ENCODE measurements at regions not wholly inside any gene's neighbourhood (a gene's known extent, or its start where the extent isn't known, plus 50 kb on each side); places are given as distances from the start of the nearest gene placed in this dataset.

DNA sequence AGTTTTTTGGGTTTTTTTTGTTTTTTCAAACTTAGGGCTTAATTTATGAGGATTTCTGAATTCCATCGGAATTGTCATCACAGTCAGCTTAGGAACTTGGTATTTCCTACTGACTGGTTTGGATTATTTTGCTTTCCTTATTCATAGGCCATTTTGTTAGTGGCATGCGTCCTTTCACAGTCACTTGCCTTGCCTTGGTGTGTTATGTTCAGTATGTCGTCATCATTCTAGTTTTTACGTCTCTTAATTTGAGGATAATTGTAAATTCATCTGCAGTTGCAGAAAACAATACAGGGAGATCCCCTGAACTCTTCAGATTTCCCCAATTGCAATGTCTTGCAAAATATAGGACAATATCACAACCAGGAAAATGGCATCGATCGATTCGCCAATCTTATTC lies 485.3 kb downstream of the CBLN2 start:
- DNase-seq, result no peak

DNA sequence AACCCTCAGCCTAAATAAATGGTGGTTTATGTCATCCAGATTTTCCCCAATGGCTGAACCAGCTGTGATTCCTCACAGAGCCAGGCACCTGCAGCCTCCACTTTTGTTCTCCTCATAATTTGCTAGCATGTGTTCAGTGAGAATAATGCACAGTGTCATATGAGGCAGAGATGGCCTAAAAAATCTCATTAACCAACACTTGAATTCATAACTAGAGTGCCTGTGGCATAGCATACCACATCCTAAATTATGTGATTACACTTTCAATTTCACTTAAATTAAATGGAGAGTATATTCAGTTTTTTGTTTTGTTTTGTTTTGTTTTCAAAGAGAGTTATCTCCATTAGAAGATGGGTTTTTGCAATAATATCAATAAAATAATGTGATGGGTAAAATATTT lies 488.0 kb downstream of the CBLN2 start:
- DNase-seq, result no peak

DNA sequence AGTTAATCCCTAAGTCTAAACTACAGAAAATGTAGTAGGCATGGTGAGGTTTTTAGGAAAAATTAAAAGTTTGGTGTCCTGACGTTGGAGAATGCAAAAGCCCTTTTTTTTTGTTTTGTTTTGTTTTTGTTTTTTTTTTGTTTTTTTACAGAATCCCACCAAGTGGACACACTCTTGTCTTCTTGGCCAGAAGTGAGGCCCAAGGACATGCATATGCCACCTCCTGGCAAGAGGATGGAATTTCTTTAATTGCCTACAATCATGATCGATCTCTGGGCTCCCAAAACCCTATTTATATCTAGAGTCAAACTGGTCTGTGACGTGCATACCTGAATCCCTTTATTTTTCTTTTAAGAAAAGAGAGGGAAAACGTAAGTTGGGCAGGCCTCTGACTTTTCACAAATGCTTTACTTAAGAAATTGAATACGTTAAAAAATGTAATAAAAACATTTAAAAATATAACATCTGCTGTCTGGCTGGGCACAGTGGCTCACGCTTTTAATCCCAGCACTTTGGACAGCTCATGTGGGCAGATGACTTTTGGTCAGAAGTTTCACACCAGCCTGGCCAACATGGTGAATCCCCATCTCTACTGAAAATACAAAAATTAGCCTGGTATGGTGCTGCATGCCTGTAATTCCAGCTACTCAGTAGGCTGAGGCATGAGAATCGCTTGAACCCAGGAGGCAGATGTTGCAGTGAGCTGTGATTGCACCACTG lies 502.7 kb downstream of the CBLN2 start:
- DNase-seq, result no peak

DNA sequence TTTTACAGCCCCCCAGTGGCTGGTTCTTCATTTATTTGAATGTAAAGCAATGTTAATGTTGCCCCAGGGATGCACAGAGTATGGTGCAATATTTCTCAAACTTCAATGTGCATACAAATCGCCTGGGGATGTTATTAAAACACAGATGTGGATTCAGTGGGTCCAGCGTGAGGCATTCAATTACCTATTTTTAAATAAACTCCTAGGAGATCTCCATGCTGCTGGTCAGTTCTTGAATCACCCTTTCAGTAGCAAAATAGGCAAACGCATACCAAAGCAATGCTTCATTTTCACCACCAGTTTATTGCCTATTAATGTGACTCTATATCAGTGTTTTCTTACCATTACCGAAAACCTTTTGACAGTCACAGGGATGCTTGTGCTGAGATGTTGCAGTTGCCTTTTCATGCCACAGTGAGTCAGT lies 530.7 kb downstream of the CBLN2 start:
- DNase-seq, result no peak

DNA sequence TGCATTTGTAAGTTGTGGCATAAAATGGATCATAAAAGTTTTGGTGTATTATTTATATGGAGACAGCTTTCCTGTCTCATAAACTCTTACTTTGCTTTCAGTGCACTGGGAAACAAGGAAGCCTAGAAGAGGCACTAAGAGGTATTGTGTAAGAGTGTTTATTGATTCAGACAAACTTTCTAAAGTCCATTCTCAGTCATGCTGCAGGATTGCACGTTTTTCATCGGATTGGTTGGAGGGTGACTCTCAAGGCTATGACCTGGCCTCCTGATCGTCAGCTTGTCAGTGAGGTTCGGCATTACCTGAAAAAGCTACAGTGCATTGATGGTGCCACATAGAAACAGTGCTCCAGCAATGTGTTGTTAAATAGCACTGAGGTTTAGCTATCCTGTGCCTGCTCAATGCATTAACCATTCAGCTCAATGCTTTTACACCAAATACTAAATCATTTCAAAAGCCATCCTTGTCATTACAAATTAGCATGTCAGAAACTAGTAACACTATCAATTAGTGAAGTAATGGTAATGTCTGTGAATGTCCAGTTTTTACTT lies 545.5 kb downstream of the CBLN2 start:
- DNase-seq, result no peak

DNA sequence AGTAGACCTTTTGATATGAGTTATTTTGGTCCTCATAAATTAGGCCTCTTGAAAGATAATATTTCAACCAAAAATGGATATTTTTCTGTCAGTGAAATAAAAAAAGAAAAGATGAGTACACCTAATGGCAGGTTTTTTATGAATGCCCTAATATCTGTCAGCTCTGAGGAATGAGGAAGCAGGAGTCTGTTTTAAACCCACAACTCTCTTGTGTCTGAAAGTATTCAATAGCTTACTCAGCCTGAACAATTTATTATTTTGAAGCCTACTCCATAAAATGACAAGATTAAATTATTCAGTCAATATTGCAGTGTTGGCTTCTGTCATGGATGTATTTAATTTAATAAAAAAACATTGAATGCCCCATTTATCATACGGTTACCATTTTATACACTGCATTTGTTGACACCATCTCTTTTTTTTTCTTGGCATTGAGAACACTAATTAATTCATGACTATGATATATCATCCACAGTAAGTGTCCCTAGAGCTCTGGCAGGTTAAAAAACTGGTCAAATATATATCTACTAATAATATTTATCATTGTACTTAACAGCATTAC lies 548.2 kb downstream of the CBLN2 start:
- no peak for DNase-seq

DNA sequence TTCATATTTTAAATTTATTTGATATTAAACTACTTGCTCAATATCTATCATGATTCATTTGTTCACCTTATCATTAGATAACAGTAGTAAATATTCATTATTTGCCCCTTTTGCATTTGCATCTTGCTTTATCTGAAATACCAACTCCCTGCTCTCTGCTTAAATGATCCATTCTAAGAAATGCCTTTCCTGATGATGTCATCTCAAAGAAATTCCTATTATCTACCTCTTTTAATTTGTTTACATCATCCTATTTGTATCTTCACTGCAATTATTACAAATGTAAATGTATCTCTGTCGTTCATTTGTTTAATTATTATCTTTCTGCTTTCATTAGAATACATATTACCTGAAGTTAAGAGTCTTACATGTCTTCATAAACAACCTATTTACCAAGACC lies 549.9 kb downstream of the CBLN2 start:
- DNase-seq, result no peak

DNA sequence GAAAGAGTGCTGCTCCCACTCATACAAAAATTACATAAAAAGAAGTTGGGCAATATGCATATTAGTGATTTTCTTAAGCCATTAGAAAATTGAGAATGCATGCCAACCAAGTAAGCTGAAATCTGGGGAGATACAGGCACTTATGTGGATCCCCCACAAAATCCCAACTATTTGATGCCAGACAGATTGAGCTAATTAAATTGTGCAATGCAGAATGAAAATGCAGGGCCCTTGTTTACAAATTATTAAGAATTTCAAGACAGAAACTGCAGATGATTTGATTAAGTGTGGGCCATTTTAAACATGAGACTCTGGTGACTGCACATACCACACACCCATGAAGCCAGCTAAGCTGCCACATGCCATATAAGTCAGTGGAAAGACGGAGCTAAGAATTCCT lies 554.5 kb downstream of the CBLN2 start:
- no peak for DNase-seq

DNA sequence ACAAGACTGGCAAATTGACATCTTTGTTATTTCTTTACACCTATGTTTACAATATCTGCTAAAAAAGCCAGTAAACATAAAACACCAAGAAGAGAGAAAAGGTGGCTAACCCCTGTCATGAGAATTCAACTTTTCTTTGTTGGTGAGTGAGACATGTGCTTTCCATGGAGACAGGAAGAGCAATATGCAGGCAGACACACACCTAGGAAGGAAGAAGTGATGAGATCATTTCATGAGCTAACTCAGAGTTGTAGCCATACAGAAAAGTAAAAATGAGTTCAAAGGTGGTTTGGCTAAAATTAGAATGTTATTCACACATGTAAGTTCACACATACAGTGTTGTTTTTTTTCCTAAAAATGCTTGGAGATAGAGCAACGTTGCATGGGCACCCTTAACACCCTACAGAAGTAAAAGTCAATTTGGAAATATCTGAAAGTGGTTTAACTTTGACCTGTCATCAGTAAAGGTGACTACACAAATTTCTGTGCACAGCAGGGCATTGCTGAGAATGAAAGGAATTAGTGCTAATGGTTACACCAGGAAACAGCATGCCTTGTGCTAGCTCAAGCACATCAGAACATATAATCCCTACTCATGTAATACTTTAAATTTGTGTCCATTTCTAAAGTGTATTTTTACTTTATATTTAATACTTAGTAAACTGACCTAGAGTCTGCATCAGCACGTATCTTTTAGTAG lies 557.6 kb downstream of the CBLN2 start:
- DNase-seq, result no peak

DNA sequence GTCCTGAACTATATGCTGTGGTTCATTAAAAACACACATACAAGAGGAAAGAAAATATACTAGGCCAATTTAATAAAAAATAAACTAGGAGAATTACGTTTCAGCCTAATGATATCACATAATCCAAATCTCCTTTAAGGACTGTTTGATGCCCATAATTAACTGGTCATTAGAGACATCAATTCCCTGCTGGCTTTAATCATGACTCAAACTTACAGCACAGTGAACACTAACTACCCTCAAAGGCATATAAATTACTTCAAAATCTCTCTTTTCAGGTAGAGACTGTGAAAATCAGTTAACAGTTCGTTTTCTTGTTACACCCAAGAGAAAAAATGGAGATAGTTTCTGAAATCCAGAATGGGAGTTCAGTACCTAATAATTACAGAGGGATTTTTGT lies 567.4 kb downstream of the CBLN2 start:
- no peak for DNase-seq

DNA sequence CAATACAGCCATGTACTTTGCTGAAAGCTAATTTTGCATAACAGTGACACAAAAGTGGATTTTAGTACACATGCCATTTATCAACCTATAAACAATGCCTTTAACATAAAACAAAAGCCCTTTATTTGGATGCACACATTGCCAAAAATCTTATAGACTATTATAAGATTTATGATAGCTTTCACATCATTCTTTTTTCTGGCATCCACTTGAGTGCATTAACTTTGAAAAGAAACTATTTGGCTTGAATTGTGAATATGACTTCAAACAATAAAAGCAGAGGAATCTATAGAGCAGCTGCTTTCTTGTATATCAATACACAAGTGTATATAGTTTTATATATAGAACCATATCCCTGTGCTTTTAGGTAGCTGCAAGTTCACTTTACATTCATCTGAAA lies 577.4 kb downstream of the CBLN2 start:
- DNase-seq, result no peak

DNA sequence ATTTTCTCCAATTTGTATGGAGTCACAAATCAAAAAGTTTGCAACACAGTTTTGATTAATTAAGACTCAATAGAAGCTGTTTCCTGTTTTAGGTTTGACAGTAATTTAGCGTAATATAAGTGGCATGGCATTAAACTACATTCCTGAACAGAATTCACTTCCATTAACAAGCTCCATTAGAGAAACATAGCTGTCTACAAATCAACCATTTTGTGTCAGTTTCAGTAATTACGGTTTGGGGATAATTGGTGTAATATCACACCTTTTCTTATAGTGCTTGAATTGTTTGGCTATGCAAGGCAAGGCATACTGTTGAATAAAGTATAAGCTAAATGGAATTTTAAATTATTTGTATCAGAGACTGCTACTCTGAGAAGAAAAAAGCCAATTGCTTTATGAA lies 585.5 kb downstream of the CBLN2 start:
- DNase-seq, result no peak

DNA sequence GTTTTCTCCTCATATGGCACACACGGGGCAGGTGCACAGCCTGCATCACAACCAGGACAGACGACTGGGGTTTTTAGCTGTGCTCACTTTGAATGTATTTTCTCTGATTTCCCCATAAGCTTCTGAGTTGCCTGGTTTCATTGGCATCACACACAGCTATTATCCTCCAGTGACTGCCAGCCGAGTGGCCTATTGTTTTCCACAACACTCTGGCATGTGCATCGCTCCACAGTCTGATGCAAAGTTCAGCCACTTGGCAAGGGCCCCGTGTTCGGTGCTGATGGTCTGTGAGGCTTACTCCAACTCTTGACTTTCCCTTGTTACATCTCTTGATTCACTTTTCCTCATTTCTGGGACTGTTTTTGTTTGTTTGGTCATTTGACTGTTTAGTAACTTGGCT lies 593.1 kb downstream of the CBLN2 start:
- DNase-seq, result no peak

DNA sequence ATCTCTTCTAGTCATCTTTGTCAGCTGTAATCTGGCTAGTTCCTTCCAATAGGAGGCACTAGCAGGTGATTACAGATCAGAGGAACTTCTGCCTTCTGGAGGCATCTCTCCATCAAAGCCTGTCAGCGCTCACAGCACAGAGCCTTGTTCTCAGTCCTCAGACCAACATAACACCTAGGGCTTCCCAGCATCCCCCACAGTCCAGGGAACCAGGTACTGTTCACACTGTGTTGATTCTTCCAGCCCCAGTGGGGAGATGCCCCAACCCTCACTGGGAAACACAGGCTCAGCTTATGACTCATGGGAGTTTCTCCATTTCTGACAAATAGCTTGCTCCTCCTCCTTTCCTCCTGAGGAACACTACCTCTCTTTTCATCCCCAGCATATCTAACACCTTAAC lies 601.7 kb downstream of the CBLN2 start:
- no peak for DNase-seq

DNA sequence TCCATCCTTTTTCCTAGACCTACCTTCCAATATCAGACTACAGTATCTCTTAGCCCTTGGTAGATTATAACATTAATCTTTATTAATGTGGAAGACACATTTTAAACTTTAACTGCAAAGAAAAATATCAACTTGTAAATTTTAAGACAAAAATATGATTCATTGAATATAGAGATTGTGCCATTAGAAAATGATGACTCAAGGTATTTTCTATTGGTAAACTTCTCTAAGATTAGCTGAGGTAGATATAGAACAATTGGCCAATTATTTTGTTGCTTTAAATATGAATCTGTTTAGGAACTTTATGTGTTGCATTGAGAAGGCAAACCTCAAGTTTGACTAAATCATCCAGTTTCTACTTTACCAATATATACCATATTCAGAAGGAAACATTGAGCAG lies 604.7 kb downstream of the CBLN2 start:
- DNase-seq, result no peak

DNA sequence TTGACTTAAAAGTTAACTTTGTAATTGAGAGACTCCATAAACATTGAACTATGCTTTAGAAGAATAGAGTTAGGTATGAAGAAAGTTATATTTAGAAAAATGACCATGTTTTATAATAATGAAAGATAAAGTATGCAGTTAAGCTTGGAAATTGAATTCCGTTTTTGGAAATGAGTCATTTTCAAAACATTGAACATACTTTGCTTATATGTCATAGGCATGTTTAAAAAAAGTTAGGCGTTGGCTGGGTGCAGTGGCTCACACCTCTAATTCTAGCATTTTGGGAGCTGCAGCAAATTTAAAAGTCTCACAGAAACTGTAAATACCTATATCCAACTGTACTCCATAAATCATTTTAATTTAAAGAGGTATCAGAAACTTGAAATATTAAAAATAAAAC lies 607.4 kb downstream of the CBLN2 start:
- DNase-seq, result no peak

DNA sequence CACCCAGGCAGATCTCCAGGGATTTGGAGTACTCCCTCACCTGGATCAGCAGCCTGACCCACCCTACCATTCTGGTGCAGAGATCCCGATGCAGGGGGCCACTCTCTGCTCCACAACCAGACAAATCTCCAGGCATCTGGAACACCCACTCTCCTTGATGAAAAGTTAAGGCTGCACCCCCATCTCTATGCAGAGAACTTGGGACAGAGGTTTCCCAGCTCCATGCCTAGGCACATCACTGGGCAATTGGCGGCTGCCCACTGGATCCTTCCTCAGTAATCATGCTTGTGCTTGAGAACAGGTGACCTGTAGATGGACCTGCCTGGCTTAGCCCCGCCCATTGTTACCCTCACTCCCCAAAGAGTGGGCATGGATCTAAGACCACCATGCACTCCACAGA lies 624.9 kb downstream of the CBLN2 start:
- DNase-seq, result no peak

DNA sequence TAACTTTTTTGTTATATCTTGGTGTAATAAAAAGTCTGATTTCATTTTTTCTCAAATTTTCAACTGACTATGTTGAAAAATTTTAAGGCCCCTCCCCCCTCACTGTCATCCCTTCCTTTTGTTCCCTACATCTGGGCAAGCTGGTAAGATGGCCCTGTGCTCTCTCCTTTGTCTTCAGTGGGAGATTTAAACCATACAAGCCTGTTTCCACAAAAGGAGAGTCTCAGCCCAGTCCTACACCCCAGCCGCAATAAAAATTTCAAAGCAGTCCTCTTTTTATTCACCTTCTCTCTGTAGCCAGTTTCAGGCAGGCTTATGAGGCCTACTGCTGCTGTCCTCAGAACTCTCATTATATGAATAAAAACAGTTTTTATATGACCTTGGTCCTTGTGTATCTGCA lies 630.5 kb downstream of the CBLN2 start:
- no peak for DNase-seq

DNA sequence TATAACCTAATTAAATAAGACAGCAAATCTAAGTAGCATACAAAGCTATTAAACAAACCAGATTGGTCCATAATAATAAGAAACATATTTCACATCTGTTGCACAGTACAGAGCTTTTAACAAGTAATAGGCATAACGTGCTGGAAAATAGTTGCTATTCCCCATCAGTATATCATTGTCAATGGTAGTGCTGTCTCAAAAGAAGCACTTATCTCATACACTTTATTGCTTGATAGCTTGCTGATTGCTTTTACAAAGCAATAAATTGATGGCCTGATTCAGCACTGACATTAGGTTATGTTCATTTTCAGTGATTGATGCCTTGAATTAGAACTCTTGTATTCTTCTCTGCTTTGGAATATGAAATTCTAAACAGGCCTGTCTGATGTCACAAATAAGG lies 641.7 kb downstream of the CBLN2 start:
- DNase-seq, result no peak

DNA sequence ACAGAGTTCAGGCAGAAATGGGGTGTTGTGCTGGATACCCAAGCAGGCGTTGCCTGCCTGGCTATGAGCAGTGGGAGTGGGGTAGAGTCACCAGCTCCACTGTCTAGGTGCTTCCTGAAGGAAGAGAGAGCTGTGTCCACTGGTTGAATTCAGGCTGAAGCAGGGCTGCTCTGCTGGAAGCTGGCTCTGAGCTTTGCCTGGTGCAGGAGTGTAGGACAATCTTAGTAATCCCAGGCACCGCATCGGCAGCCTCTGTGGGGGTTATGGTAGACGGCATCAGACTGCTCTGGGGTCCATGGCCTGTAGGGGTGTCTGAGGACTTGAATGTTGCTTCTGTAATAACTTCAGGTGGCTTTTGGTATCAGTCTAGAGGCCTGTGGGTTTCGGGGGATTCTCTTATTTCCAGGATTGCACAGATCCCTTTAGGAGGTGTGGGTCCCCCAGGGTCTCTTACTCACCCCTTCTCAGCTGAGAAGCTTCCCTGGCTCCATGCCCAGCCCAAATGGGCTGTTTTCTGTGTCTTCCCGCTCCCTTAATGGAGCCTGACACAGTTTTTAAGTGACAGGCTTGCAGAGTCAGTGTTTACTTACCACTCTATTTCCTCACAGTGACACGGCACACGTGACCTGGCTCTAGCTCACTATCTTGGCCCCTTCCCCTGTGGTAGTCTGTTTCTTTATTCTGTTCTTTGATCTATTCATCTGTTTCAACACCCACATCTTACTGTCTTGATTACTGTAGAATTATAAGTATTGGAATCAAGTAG lies 644.3 kb downstream of the CBLN2 start:
- DNase-seq, result no peak

DNA sequence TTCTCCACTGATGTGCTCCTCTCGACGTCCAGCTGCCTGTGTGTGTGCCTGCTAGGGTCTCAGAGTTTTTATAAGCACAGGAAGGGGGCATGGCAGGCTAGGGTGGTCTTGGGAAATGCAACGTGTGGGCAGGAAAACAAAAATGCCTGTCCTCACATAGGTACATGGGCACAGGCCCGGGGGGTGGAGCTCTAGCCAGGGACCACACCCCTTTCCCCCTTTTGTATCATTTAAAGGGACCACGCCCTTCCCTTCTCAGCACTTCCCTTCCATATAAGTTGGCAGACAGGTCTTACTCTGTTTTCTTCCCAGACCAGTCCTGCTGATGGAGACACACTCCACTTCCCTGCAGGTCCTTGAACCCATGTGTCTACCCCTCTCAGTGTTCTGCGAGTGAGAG lies 645.0 kb downstream of the CBLN2 start:
- DNase-seq, result no peak

DNA sequence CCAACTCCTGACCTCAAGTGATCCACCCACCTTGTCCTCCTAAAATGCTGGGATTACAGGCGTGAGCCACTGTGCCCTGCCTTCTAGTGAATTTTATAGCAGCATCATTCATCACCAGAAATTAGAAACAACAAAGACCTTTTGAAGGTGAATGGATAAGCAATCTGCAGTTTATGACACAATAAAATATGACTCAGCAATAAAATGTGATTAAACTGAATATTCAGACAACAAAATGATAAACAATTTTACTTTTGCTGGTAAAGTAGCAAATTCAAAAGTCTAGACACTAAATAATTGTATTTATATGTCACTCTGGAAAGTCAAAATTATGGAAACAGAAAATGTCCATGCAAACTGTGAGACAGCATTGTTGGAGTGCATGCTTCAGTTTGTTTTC lies 656.6 kb downstream of the CBLN2 start:
- DNase-seq, result no peak

DNA sequence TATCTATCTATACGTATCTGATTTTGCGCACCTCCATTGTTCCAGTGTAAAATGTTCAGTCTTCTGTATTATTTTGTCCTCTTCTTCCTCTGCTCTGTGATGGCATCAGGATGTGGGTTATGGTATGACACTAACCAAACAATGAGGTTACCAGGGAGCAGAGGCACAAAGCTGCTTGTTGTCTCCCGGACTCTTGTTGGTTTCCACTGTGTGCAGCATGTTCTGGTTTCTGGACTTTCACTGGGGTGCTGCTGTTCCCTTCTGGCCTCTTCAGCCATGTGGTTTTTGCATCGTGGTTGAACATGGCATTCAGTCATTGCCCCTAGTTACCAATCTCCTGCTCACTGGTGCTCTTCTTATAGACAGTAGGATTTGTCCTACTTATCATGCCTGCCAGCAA lies 665.9 kb downstream of the CBLN2 start:
- DNase-seq, result no peak

DNA sequence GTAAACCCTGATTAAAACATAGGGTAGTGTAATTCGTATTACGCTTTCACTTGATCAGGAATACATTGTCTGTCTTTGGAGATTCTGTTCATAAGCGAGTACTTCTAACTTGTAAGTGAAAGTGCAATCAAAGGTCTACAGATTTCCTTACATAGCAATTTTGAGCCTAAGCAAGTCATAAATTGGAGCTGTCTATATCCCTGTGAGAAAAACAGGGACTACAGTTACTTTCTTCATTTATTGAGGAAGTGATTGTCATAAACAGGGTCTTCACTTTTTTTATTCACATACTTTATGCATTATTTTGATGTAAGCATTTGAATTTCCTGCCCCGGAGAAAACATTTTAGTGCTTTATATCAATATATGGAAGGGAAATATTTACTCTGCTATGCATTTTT lies 670.4 kb downstream of the CBLN2 start:
- no peak for DNase-seq
